CD4-positive, alpha-beta memory T cell (primary cell): ENCODE measurements at regions not wholly inside any gene's neighbourhood (a gene's known extent, or its start where the extent isn't known, plus 50 kb on each side); places are given as distances from the start of the nearest gene placed in this dataset.
"Not testable (repeated sequence)": the region's sequence is repeated elsewhere in the genome, so short reads cannot be mapped to it uniquely, and the experiment has no call there.

Source experiments
- CTCF ChIA-PET: fragments of 350-600 bp; sonication (Branson Sonifier 250); formaldehyde crosslinking; loops from one replicate; lab custom pipeline; 2021; ENCODE audit warnings: inconsistent platforms; ENCODE audit not compliant: partially characterized antibody; lab: Charles Lee
- POLR2A ChIA-PET: fragments of 350-600 bp; sonication (Branson Sonifier 250); formaldehyde crosslinking; loops from one replicate; lab custom pipeline; 2021; ENCODE audit not compliant: partially characterized antibody; lab: Charles Lee
- DNase-seq, 5 donors: peaks; one replicate each; pipeline versions ENCODE4 v3.0.0 to v3.0.0-alpha.2; 2020 to 2022; ENCODE audit warnings: mixed read lengths in 1 of 5
- H3K27ac ChIP-seq: one replicate; pipeline ENCODE4 v1.7.0; 2013; ENCODE audit warnings: low read depth, low read length
- H3K27me3 ChIP-seq: 2 replicates; pipeline ENCODE4 v1.7.0; 2013; ENCODE audit warnings: mild to moderate bottlenecking, low read length, moderate library complexity; ENCODE audit not compliant: insufficient read depth
- H3K36me3 ChIP-seq: 2 replicates; pipeline ENCODE4 v1.7.0; 2013; ENCODE audit warnings: mild to moderate bottlenecking, low read length, moderate library complexity; ENCODE audit not compliant: insufficient read depth
- H3K4me1 ChIP-seq: 2 replicates; pipeline ENCODE4 v1.7.0; 2013; ENCODE audit warnings: mild to moderate bottlenecking, low read length, moderate library complexity; ENCODE audit not compliant: insufficient read depth
- H3K4me3 ChIP-seq, 2 donors: one replicate each; pipeline ENCODE4 v1.7.0; 2013; ENCODE audit warnings: low read length in 2 of 2, mild to moderate bottlenecking in 1 of 2
- H3K9me3 ChIP-seq, 2 donors: one replicate each; pipeline ENCODE4 v1.7.0; 2013; ENCODE audit warnings: low read length in 2 of 2, control low read depth in 1 of 2; ENCODE audit not compliant: control insufficient read depth in 1 of 2
- H3K27ac Mint-ChIP-seq, 7 donors: one replicate each; pipeline ENCODE4 v1.8.0; 2020 to 2021; ENCODE audit warnings: mixed read lengths in 7 of 7, mild to moderate bottlenecking in 6 of 7, inconsistent platforms in 3 of 7, moderate library complexity in 3 of 7
- H3K27me3 Mint-ChIP-seq, 2 donors: one replicate each; pipeline ENCODE4 v1.8.0; 2020 to 2021; ENCODE audit warnings: mixed read lengths in 2 of 2
- H3K36me3 Mint-ChIP-seq, 2 donors: one replicate each; pipeline ENCODE4 v1.8.0; 2020 to 2021; ENCODE audit warnings: mixed read lengths in 2 of 2, inconsistent platforms in 1 of 2, mild to moderate bottlenecking in 1 of 2
- H3K4me1 Mint-ChIP-seq, 4 donors: one replicate each; pipeline ENCODE4 v1.8.0; 2020 to 2021; ENCODE audit warnings: mixed read lengths in 4 of 4, mild to moderate bottlenecking in 1 of 4
- H3K4me3 Mint-ChIP-seq, 8 donors: one replicate each; pipeline ENCODE4 v1.8.0; 2020 to 2021; ENCODE audit warnings: mixed read lengths in 8 of 8, mild to moderate bottlenecking in 7 of 8, moderate library complexity in 6 of 8, inconsistent platforms in 3 of 8
- H3K9me3 Mint-ChIP-seq, 8 donors: one replicate each; pipeline ENCODE4 v1.8.0; 2020 to 2021; ENCODE audit warnings: mixed read lengths in 8 of 8, mild to moderate bottlenecking in 5 of 8, inconsistent platforms in 3 of 8, moderate library complexity in 1 of 8
- intact Hi-C: fragments of 100-400 bp; cut with micrococcal nuclease; formaldehyde crosslinking; loops from one replicate; pipeline ENCODE4 v1.15.1; 2023

DNA sequence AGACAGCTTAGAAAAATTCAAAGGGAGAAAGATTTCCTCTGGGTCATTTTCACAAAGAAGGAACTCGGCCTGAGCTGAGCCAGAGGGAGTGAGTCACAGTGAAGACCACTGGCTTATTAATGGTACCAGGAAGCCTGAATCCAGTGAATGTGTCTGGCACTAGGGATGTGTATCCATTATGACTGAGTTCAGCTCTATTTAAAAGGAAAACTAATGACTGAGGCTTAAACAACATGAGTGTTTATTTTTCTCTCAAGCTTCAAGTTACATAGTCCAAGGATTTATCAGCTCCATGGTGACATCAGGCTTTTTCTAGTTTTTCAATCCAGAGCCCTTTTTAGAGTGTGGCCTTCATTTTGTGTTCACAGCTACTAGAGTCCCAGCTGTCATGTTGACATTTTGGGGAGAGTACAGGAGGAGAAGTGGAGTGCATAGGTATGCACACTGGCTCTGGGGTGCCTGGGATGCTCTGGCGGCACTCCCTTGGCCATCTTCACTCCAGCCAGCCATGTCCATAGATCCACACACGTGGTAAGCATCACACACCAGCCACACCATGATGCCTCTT lies 159.5 kb upstream of the ERCC6L2 start:
- no peak overlapping the region for H3K27ac ChIP-seq
- H3K4me1 ChIP-seq = no peaks in the 10 kb centered on the region
- ChIA-PET CTCF (no interaction called here), POLR2A (no interaction called here)
- peaks cover 0 to 20% (median 6%) of the 10 kb centered on the region in 8 donors for H3K9me3 Mint-ChIP-seq
- no peaks in the 10 kb centered on the region for H3K36me3 ChIP-seq
- intact Hi-C loops = no loop called here
- no peak overlapping the region for H3K4me3 Mint-ChIP-seq
- H3K9me3 ChIP-seq = no peaks in the 10 kb centered on the region
- H3K27me3 Mint-ChIP-seq = no peaks in the 10 kb centered on the region
- no peak overlapping the region for H3K27ac Mint-ChIP-seq
- H3K4me3 ChIP-seq = no peak overlapping the region
- H3K36me3 Mint-ChIP-seq = peaks cover 0 to 4% of the 10 kb centered on the region in 2 donors
- DNase-seq = no peak
- H3K4me1 Mint-ChIP-seq = no peaks in the 10 kb centered on the region
- no peaks in the 10 kb centered on the region for H3K27me3 ChIP-seq

DNA sequence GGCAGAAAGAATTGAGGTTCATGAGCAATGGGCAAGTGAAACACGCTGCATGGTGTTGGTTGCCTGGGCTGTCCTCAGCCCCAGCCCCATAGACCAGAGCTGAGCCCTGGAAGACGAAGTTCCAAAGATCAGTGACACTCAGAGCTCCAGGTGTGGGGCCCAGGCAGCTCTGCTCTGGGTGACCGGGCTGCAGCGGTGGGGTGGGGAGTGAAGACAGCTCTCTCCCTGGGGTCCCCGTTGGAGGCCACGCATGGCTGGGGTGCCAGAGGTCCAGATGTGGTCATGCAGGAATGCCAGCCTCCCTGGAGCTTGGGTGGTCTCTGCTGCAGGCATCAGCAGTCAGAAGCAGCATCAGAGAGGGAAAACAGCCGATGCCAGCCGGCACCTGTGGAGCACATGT lies 165.0 kb upstream of the ERCC6L2 start:
- intact Hi-C loops = no loop called here
- ChIA-PET CTCF (no interaction called here), POLR2A (no interaction called here)

DNA sequence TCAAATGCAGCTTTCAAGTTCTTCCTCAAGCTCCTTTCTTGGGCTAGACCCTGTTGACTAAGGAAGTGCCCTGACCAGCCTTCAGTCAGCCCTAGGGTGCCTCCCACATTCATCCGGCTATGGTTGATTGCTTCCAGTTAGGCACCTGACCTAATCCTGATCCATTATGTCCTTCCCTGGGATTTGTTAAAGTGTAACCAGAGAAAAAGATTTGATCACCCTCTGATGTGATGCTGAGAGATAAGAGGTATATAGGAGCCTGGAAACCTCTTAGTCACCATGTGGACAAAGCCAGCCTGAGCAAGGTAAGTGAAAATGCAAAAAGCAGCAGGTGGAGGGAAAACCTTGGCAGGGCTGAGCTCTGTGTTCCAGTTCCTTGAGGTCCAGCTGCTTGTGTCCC lies 178.8 kb upstream of the ERCC6L2 start:
- Mint-ChIP-seq H3K4me1 (no peaks in the 10 kb centered on the region), H3K27ac (no peak overlapping the region), H3K4me3 (no peak overlapping the region), H3K36me3 (peaks cover 0 to 5% of the 10 kb centered on the region in 2 donors), H3K9me3 (peaks cover 0 to 18% (median 6%) of the 10 kb centered on the region in 8 donors), H3K27me3 (peaks cover 0 to 2% of the 10 kb centered on the region in 2 donors)
- intact Hi-C loops = no loop called here
- CTCF ChIA-PET = no interaction called here
- H3K36me3 ChIP-seq = no peaks in the 10 kb centered on the region
- H3K4me1 ChIP-seq = no peaks in the 10 kb centered on the region
- POLR2A ChIA-PET = no interaction called here
- no peaks in the 10 kb centered on the region for H3K9me3 ChIP-seq
- no peaks in the 10 kb centered on the region for H3K27me3 ChIP-seq
- H3K4me3 ChIP-seq = no peak overlapping the region
- H3K27ac ChIP-seq = no peak overlapping the region
- DNase-seq = no peak

More for the DNA sequence above, 165.0 kb upstream of the ERCC6L2 start:
- Histone ChIP-seq H3K4me3 (no peak overlapping the region), H3K4me1 (no peaks in the 10 kb centered on the region), H3K27ac (no peak overlapping the region), H3K9me3 (no peaks in the 10 kb centered on the region), H3K36me3 (no peaks in the 10 kb centered on the region), H3K27me3 (no peaks in the 10 kb centered on the region)
- Mint-ChIP-seq H3K4me1 (no peaks in the 10 kb centered on the region), H3K36me3 (peaks cover 0 to 3% of the 10 kb centered on the region in 2 donors), H3K9me3 (peaks cover 0 to 5% (median 3%) of the 10 kb centered on the region in 8 donors), H3K4me3 (no peak overlapping the region), H3K27me3 (no peaks in the 10 kb centered on the region), H3K27ac (no peak overlapping the region)
- no peak for DNase-seq

DNA sequence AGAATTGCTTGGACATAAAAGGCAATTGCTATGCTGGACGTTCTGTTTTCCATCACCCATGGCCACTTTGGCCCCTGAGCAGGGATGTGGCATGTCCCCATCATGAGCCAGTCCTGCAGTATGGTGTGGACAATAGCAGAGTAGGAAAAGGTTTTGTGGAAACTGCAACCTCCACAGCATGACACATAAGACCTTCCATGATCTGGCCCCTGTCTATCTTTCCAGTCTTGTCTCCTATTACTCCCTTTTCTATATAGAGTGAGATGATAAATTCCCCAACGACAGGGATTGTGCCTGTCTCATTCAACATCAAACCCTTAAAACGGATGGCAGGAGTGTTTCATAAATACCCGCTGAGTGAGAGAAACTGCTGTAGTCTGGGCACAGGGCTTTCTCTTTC lies 174.7 kb upstream of the PTCH1 start:
- Mint-ChIP-seq H3K4me1 (no peaks in the 10 kb centered on the region), H3K27ac (no peak overlapping the region), H3K4me3 (no peak overlapping the region), H3K36me3 (peaks cover 0 to 5% of the 10 kb centered on the region in 2 donors), H3K27me3 (peaks cover 0 to 2% of the 10 kb centered on the region in 2 donors), H3K9me3 (peaks cover 0 to 11% (median 3%) of the 10 kb centered on the region in 8 donors)
- CTCF ChIA-PET = no interaction called here
- H3K36me3 ChIP-seq = no peaks in the 10 kb centered on the region
- no peaks in the 10 kb centered on the region for H3K27me3 ChIP-seq
- POLR2A ChIA-PET = no interaction called here
- H3K4me3 ChIP-seq = no peak overlapping the region
- H3K4me1 ChIP-seq = no peaks in the 10 kb centered on the region
- H3K27ac ChIP-seq = no peak overlapping the region
- no peaks in the 10 kb centered on the region for H3K9me3 ChIP-seq
- intact Hi-C loops = no loop called here
- DNase-seq = no peak

DNA sequence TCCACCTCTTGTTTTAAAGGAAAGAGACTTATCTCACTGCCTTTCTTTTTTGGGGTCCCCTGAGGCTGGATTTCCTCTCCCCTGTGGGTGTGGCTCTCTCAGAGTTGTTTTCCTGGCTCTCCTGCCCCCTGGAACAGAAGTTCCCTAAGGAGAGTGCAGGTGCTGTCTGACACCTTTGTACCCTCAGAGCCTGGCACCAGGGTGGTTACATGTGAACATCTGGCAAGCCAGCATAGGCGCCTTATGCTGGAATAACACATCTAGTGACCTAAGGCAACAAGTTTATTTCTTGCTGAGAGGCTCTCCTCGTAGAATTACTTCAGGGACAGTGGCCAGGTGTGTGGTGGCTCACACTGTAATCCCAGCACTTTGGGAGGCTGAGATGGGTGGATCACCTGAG lies 172.9 kb upstream of the PTCH1 start:
- H3K27ac Mint-ChIP-seq = no peak overlapping the region
- no peak overlapping the region for H3K4me3 Mint-ChIP-seq
- no peak overlapping the region for H3K4me3 ChIP-seq
- peaks cover 0 to 5% (median under 1%) of the 10 kb centered on the region in 8 donors for H3K9me3 Mint-ChIP-seq
- H3K4me1 Mint-ChIP-seq = no peaks in the 10 kb centered on the region
- H3K4me1 ChIP-seq = no peaks in the 10 kb centered on the region
- no peak for DNase-seq
- H3K27me3 ChIP-seq = no peaks in the 10 kb centered on the region
- intact Hi-C loops = no loop called here
- H3K27me3 Mint-ChIP-seq = peaks cover 0 to 2% of the 10 kb centered on the region in 2 donors
- H3K36me3 Mint-ChIP-seq = no peaks in the 10 kb centered on the region
- no peaks in the 10 kb centered on the region for H3K36me3 ChIP-seq
- no peaks in the 10 kb centered on the region for H3K9me3 ChIP-seq
- ChIA-PET CTCF (no interaction called here), POLR2A (no interaction called here)
- H3K27ac ChIP-seq = no peak overlapping the region

DNA sequence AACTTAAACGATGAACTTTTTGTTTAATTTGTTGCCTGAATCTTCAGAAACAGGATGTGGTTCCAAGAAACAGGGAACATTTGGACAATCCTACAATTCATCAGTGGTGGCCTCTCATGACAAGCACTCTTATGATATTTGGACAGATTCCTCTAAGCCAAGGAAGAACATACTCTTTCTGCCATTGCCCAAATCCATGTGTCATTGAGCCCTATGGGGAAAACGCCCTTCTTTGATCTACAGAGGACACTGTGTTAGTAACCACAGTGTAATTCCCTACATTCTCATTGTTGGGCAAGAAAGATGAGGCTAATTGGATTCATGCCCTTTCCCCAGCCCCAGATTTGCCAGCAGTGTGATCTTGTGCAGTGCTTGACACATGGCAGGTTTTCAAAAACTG lies 167.7 kb upstream of the PTCH1 start:
- H3K27me3 ChIP-seq = no peaks in the 10 kb centered on the region
- Mint-ChIP-seq H3K36me3 (no peaks in the 10 kb centered on the region), H3K4me1 (peaks cover 8 to 20% (median 16%) of the 10 kb centered on the region in 4 donors), H3K4me3 (no peak overlapping the region), H3K27me3 (peaks cover 0 to 1% of the 10 kb centered on the region in 2 donors), H3K9me3 (peaks cover 0 to 2% (median 0%) of the 10 kb centered on the region in 8 donors), H3K27ac (no peak overlapping the region)
- no peak overlapping the region for H3K27ac ChIP-seq
- no peak for DNase-seq
- CTCF ChIA-PET = no interaction called here
- no peaks in the 10 kb centered on the region for H3K36me3 ChIP-seq
- POLR2A ChIA-PET = no interaction called here
- peaks cover 12% of the 10 kb centered on the region for H3K4me1 ChIP-seq
- H3K4me3 ChIP-seq = no peak overlapping the region
- intact Hi-C loops = no loop called here
- H3K9me3 ChIP-seq = no peaks in the 10 kb centered on the region

DNA sequence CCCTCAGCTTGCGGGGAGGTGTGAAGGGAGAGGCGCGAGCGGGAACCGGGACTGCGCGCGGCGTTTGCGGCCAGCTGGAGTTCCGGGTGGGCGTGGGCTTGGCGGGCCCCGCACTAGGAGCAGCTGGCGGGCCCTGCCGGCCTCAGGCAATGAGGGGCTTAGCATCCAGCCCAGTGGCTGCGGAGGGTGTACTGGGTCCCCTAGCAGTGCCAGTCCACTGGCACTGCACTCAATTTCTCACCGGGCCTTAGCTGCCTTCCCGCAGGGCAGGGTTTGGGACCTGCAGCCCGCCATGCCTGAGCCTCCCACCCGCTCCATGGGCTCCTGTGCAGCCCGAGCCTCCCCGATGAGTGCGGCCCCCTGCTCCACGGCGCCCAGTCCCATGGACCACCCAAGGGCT lies 163.5 kb upstream of the PTCH1 start:
- peaks cover 12% of the 10 kb centered on the region for H3K4me1 ChIP-seq
- H3K27me3 Mint-ChIP-seq, POLR2A ChIA-PET, H3K36me3 ChIP-seq, H3K4me3 ChIP-seq, H3K9me3 Mint-ChIP-seq, DNase-seq, CTCF ChIA-PET, H3K27me3 ChIP-seq, H3K36me3 Mint-ChIP-seq, H3K9me3 ChIP-seq, intact Hi-C loops, H3K27ac Mint-ChIP-seq, H3K4me3 Mint-ChIP-seq, H3K27ac ChIP-seq: not testable (repeated sequence)
- peaks cover 8 to 20% (median 16%) of the 10 kb centered on the region in 4 donors for H3K4me1 Mint-ChIP-seq
